ENCODE measurements at regions not wholly inside any gene's neighbourhood (a gene's known extent, or its start where the extent isn't known, plus 50 kb on each side); places are given as distances from the start of the nearest gene placed in this dataset.
"Not testable (repeated sequence)": the region's sequence is repeated elsewhere in the genome, so short reads cannot be mapped to it uniquely, and the experiment has no call there.

DNA sequence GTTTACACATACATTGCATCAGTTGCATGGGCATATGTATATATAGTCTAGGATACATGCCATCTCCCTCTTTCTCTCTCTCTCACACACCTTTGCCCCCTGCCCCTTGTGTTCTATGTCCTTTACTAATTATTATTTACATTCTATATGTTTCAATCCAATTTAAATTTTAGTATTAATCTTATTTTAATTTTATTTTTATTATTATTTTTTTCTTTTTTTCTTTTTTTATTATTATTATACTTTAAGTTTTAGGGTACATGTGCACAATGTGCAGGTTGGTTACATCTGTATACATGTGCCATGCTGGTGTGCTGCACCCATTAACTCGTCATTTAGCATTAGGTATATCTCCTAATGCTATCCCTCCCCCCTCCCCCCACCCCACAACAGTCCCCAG is 421.1 kb downstream of the CCER1 start:
- DNase-seq (ENCODE audit: low spot score); in situ Hi-C loops (cut with HindIII; ENCODE audit: low sequenced_read_pairs): not testable (repeated sequence)

DNA sequence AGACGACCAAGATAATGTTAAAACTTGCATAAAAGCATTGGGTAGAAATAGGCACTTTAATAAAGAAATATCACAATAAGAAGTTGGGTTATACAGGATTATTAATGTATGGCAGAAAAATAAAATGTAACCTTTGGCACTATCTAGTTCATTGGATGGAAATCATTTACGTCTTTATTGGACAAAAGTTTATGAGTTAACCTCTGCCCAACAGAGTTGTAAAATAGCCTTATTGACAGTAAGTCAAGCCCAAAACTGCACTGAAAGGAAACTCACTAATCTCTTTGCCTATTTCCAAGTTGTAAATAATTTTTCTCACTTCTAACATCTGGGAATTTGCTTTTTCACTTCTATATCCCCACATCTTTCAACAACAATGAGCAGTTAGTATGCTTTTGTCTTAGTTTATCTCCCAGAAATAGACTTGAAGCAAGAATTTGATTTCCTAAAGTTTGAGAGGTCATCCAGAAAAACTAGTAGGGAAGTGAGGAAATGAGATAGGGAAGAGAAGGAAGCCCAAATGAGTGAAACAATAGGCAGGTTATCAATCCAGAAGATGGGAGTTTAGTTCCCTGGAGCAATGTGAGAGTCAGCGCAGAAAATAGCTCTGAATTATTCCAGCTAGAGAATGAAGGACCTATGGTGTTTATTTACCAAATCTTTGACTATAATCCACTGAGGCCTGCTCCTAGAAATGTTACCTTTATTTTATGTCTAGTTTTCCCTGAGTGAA is 434.8 kb downstream of the CCER1 start:
- DNase-seq (ENCODE audit: low spot score): no peak

GRCh38 chr12:90519285-90519684 is 435.7 kb downstream of the CCER1 start:
- in situ Hi-C loops (cut with HindIII; ENCODE audit: low sequenced_read_pairs): no loop called here
- DNase-seq (ENCODE audit: low spot score): no peak

More for the DNA sequence above, 434.8 kb downstream of the CCER1 start:
- in situ Hi-C loops (cut with HindIII; ENCODE audit: low sequenced_read_pairs): no loop called here

GRCh38 chr12:90515199-90516175 is 439.5 kb downstream of the CCER1 start:
- in situ Hi-C loops (cut with HindIII; ENCODE audit: low sequenced_read_pairs): no loop called here
- DNase-seq (ENCODE audit: low spot score): no peak

GRCh38 chr12:90514325-90514724 is 440.7 kb downstream of the CCER1 start:
- no peak for DNase-seq (ENCODE audit: low spot score)
- in situ Hi-C loops (cut with HindIII; ENCODE audit: low sequenced_read_pairs): no loop called here

DNA sequence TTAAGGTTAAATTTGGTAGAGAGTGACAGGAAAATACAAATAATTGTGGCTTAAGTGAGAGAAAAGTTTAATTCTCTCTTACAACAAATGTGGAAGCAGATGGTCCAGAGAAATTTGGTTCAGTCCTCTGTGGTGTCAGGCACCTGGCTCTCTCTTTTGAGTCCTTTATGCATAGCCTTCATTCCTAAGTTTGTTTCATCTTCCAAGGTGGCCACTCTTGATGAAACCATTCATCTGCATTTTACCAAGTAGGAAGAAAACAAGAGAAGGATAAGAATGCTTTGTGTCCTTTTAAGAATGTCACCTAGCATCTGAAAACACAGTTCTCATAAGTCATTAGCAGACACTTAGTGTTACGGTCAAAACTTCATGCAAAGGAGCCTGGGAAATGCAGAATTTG is 442.5 kb downstream of the CCER1 start:
- DNase-seq (ENCODE audit: low spot score): no peak
- in situ Hi-C loops (cut with HindIII; ENCODE audit: low sequenced_read_pairs): no loop called here

DNA sequence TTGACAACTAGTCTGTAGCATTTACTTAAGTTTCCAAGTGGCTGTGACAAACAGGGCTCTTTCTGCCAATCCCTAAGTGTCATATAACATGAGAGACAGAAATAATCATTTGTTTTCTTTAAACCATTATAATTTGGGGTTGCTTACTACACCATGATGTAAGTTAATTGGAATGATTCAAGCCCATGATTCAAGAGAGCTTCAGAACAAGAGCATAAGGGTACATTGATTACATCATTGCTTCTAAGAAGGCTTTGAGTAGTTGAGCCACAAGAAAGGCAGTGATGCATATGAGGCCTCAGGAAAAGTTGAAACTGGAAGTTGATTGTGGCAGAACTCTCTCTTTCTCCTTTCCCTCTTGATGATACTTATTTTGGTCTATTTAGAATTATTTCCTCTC is 444.0 kb downstream of the CCER1 start:
- no peak for DNase-seq (ENCODE audit: low spot score)
- in situ Hi-C loops (cut with HindIII; ENCODE audit: low sequenced_read_pairs): no loop called here

DNA sequence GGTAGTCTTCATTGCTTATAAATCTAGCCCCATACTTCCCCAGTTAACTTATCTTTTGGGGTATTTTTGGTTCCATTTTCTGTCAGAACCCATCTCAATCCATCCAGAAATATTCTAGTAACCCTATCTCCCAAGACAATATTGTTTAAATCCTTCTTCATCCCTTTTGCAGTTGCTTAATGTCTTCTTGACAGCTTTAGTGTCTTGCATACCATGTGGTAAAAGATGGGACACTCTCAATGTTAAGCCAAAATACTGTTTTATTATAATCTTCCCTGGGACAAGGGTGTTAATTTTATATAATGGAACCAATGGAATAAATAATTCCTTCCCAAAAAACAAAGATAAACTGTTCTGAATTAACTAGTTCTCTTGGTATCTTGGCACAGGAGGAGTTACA is 450.2 kb downstream of the CCER1 start:
- in situ Hi-C loops (cut with HindIII; ENCODE audit: low sequenced_read_pairs): no loop called here
- no peak for DNase-seq (ENCODE audit: low spot score)

GRCh38 chr12:90502070-90502469 is 452.9 kb downstream of the CCER1 start:
- no peak for DNase-seq (ENCODE audit: low spot score)
- in situ Hi-C loops (cut with HindIII; ENCODE audit: low sequenced_read_pairs): no loop called here

DNA sequence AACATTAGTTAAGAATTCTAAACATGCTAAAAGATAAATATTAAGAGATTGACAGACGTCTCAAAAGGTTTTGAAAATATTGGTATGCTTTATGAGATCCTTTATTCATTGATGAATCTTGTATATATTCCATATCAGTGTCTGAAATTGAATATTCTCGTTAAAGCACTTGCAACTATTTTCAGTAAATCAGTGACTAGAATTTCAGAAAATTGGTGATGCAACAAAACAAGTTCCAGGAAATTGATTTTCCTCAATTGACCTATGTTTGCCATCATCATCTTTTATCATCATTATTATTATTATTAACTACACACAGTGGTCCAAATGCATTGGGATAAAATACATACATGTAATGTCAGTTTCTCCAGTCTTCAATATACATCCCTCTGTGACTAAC is 453.6 kb downstream of the CCER1 start:
- in situ Hi-C loops (cut with HindIII; ENCODE audit: low sequenced_read_pairs): no loop called here
- no peak for DNase-seq (ENCODE audit: low spot score)

DNA sequence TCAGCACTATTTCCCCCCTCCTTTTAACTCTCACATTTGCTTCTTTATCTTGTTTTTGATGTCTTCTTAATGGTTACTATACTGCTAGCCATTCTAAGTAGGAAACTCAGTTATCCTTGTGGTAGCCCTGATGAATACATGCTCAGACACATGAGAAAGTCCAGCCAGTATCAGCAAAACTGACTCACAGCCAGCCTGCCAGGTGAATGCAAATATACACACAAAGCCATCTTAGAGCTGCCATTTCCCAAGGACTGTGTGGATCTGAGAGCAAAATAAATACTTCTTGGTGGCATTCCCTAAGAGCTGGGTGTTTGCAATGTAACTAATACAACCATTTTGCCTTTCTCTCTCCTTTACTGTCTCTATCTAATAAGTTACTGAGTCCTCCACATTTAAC is 455.2 kb downstream of the CCER1 start:
- DNase-seq (ENCODE audit: low spot score): no peak
- in situ Hi-C loops (cut with HindIII; ENCODE audit: low sequenced_read_pairs): no loop called here

DNA sequence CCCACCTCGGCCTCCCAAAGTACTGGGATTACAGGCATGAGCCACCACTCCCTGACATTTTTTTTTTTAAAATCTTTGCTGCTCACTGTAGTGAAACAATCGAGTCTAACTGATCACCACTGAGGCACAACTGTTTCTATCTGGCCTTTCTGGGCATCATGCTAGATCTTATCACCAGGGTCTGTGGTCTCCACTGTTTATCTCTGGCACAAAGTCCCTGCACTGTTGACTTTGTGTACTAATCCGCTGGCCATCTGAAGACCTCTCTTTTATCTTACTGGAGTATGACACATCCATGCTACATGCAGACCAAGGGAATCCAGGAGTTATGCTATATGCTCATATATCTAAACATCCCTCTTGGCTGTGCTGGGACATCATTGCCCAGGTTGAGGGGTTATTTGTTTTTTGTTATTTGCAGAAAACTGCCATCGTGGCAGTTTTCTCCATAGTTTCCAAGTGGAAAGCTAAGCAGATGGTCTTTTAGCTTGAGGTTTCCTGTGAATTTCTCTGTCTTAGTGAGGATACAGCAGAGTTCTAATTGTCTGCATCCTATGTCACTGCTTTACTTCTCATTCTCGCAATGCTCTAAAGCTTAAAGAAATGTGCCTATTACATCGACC is 456.9 kb downstream of the CCER1 start:
- in situ Hi-C loops (cut with HindIII; ENCODE audit: low sequenced_read_pairs): no loop called here

GRCh38 chr12:90490355-90490754 is 464.6 kb downstream of the CCER1 start:
- in situ Hi-C loops (cut with HindIII; ENCODE audit: low sequenced_read_pairs): no loop called here
- DNase-seq (ENCODE audit: low spot score): no peak

More for the DNA sequence above, 456.9 kb downstream of the CCER1 start:
- DNase-seq (ENCODE audit: low spot score): no peak

DNA sequence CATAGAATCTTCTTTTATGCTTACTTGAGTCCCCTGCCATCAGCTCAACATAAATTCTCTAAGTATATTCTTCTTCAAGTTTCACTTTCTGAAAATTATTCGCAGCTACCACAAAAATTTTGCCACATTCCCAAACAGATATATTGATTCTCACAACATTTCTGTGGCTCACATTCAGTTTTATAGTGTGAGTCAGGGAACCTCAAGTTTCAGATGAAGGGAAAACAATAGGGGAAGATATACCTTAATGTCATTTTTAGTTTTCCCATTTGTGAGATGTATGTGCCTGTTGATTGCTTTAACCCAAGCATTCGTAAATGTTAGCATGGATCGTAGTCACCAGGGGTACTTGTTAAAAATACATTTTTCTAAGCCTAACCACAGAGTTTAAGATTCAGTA is 465.8 kb downstream of the CCER1 start:
- in situ Hi-C loops (cut with HindIII; ENCODE audit: low sequenced_read_pairs): no loop called here
- DNase-seq (ENCODE audit: low spot score): no peak

DNA sequence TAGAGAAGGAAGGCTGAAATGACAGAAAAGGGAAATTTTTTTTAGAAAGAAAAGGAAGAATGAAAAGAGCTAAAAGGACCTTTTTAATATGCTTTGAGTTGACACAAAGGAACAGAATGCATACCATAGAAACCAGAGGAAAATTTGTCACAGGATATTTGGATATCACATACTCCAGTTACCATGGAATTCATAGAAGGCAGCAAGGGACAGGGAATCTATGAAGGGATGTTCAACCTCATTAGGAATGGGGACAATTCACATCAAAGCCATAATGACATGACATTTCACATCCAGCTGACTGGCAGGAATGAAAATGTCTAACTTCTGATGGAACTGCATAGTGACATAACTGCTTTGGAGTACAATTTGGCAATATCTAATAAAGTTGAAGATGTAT is 469.4 kb downstream of the CCER1 start:
- DNase-seq (ENCODE audit: low spot score): no peak
- in situ Hi-C loops (cut with HindIII; ENCODE audit: low sequenced_read_pairs): no loop called here

DNA sequence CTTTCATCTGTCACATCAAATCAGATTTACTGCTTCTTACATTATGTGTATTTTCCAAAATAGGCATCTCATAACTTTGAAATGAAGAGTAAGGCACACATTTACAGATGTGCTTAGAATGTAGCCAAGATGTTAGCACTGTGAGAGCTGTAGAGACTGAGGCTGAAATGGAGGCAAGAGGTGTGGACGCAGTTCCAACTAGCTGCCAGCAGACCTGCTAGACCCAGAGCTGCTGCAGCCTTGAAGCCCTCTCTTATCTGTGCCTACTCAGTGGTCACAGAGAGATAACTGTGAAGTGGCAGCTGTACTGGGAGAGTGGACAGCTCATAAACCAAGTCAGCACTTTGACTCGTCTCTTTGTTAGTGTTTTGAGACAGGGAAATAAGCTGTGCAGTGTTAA is 470.9 kb downstream of the CCER1 start:
- DNase-seq (ENCODE audit: low spot score): no peak
- in situ Hi-C loops (cut with HindIII; ENCODE audit: low sequenced_read_pairs): no loop called here

GRCh38 chr12:90481748-90482147 is 473.2 kb downstream of the CCER1 start:
- DNase-seq (ENCODE audit: low spot score): no peak
- in situ Hi-C loops (cut with HindIII; ENCODE audit: low sequenced_read_pairs): no loop called here

GRCh38 chr12:90479237-90479636 is 475.7 kb downstream of the CCER1 start:
- in situ Hi-C loops (cut with HindIII; ENCODE audit: low sequenced_read_pairs): no loop called here
- DNase-seq (ENCODE audit: low spot score): no peak

DNA sequence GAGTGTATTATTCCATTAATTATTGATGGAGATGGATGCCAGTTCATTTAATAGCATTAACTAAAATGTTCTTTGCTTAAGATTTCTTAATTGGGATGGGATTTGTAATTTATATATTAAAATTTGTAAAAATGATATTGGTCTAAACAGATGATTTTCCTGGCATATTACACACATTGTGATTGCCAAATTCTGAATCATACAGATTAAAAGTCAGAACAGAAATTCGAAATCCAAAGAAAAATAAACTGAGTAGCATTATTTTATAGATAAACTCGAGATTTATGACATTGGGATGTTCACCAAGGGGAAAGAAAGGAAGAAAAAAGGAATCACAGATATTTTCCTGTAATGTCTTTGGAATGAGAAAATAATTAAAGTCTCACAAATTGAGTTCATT is 481.1 kb downstream of the CCER1 start:
- in situ Hi-C loops (cut with HindIII; ENCODE audit: low sequenced_read_pairs): no loop called here
- no peak for DNase-seq (ENCODE audit: low spot score)

DNA sequence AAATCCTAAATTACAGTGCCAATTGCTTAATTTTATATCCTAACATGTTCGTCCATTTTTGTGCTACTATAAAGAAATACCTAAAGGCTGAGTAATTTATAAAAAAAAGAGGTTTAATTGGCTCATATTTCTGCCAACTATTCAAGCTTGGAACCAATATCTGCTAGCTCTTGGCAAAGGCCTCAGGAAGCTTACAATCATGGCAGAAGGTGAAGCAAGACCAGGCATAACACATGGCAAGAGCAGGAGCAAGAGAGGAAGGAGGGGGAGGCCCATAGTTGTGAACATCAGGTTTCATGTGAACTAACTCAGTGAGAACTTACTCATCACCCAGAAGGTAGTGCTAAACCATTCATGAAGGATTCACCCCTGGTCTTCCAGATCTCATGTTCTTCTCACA is 494.3 kb downstream of the CCER1 start:
- DNase-seq (ENCODE audit: low spot score): no peak
- in situ Hi-C loops (cut with HindIII; ENCODE audit: low sequenced_read_pairs): no loop called here
